Liver (tissue), 8 donors: ENCODE measurements at regions not wholly inside any gene's neighbourhood (a gene's known extent, or its start where the extent isn't known, plus 50 kb on each side); places are given as distances from the start of the nearest gene placed in this dataset.

Source experiments
- DNase-seq: peaks from one replicate; pipeline ENCODE4 v3.0.0-alpha.2; 2017; ENCODE audit warnings: low spot score
- H3K27ac ChIP-seq, 2 donors: one replicate each; pipeline ENCODE4 v1.7.0; 2013; ENCODE audit warnings: inconsistent platforms in 2 of 2, low read length in 2 of 2, control low read depth in 1 of 2, low read depth in 1 of 2, mild to moderate bottlenecking in 1 of 2
- H3K27me3 ChIP-seq, 4 donors: one replicate each; pipeline versions ENCODE4 v1.6.1 to v1.7.0; 2013; ENCODE audit warnings: low read length in 3 of 4, inconsistent platforms in 1 of 4, mild to moderate bottlenecking in 1 of 4, moderate library complexity in 1 of 4; ENCODE audit not compliant: control insufficient read depth in 4 of 4, insufficient read depth in 4 of 4
- H3K36me3 ChIP-seq, 4 donors: one replicate each; pipeline versions ENCODE4 v1.6.1 to v1.7.0; 2013; ENCODE audit warnings: low read length in 3 of 4, mild to moderate bottlenecking in 3 of 4, low read depth in 1 of 4, moderate library complexity in 1 of 4; ENCODE audit not compliant: control insufficient read depth in 4 of 4, insufficient read depth in 3 of 4
- H3K4me1 ChIP-seq, 4 donors: one replicate each; pipeline versions ENCODE4 v1.6.1 to v1.7.0; 2013; ENCODE audit warnings: low read length in 3 of 4, mild to moderate bottlenecking in 3 of 4, moderate library complexity in 1 of 4; ENCODE audit not compliant: control insufficient read depth in 4 of 4, insufficient read depth in 4 of 4
- H3K4me3 ChIP-seq, 3 donors: one replicate each; pipeline versions ENCODE4 v1.6.1 to v1.7.0; 2013; ENCODE audit warnings: low read length in 3 of 3, control low read depth in 1 of 3, low read depth in 1 of 3, mild to moderate bottlenecking in 1 of 3
- H3K9ac ChIP-seq, 2 donors: one replicate each; pipeline ENCODE4 v1.7.0; 2013; ENCODE audit warnings: low read length in 2 of 2, mild to moderate bottlenecking in 2 of 2, moderate library complexity in 2 of 2, control low read depth in 1 of 2, low read depth in 1 of 2
- H3K9me3 ChIP-seq, 4 donors: one replicate each; pipeline versions ENCODE4 v1.6.1 to v1.7.0; 2013; ENCODE audit warnings: low read length in 3 of 4; ENCODE audit not compliant: control insufficient read depth in 4 of 4
- ATF3 ChIP-seq: IDR thresholded peaks from 2 replicates; pipeline ENCODE4 v1.6.1; 2016; ENCODE audit warnings: antibody characterized with exemption
- CTCF ChIP-seq: fragments of 150-350 bp; IDR thresholded peaks from 2 replicates; pipeline ENCODE4 v1.5.1; 2017; ENCODE audit warnings: improper control_type of control experiment, low read depth, low read length; ENCODE audit not compliant: missing input control
- EGR1 ChIP-seq, 2 donors: IDR thresholded peaks; 2 replicates each; pipeline ENCODE4 v1.6.1; 2016 to 2018; ENCODE audit warnings: antibody characterized with exemption in 2 of 2, low read depth in 2 of 2
- FOXA1 ChIP-seq: IDR thresholded peaks from 2 replicates; pipeline ENCODE4 v1.6.1; 2016; ENCODE audit warnings: antibody characterized with exemption
- FOXA2 ChIP-seq: IDR thresholded peaks from 2 replicates; pipeline ENCODE4 v1.6.1; 2016; ENCODE audit warnings: antibody characterized with exemption
- GABPA ChIP-seq, 2 donors: IDR thresholded peaks in 1 of 2; conservative IDR thresholded peaks in 1 of 2; 2 replicates each; pipeline ENCODE4 v1.6.1; 2016; ENCODE audit warnings: antibody characterized with exemption in 2 of 2, mild to moderate bottlenecking in 1 of 2, moderate library complexity in 1 of 2
- HNF4A ChIP-seq, 2 donors: conservative IDR thresholded peaks; 2 replicates each; pipeline ENCODE4 v1.6.1; 2016; ENCODE audit warnings: antibody characterized with exemption in 2 of 2, mild to moderate bottlenecking in 2 of 2
- HNF4G ChIP-seq: IDR thresholded peaks from 2 replicates; pipeline ENCODE4 v1.6.1; 2016; ENCODE audit warnings: antibody characterized with exemption
- JUND ChIP-seq, 2 donors: IDR thresholded peaks; 2 replicates each; pipeline ENCODE4 v1.6.1; 2016; ENCODE audit warnings: antibody characterized with exemption in 2 of 2
- MAX ChIP-seq: IDR thresholded peaks from 2 replicates; pipeline ENCODE4 v1.6.1; 2016; ENCODE audit warnings: antibody characterized with exemption
- NR2F2 ChIP-seq: IDR thresholded peaks from 2 replicates; pipeline ENCODE4 v1.6.1; 2016; ENCODE audit warnings: antibody characterized with exemption
- RAD21 ChIP-seq, 2 donors: IDR thresholded peaks; 2 replicates each; pipeline ENCODE4 v1.6.1; 2016; ENCODE audit warnings: antibody characterized with exemption in 2 of 2, mild to moderate bottlenecking in 2 of 2
- REST ChIP-seq: IDR thresholded peaks from 2 replicates; pipeline ENCODE4 v1.6.1; 2016; ENCODE audit warnings: antibody characterized with exemption, mild to moderate bottlenecking
- RXRA ChIP-seq, 2 donors: IDR thresholded peaks; 2 replicates each; pipeline ENCODE4 v1.6.1; 2017 to 2018; ENCODE audit warnings: antibody characterized with exemption in 2 of 2, mild to moderate bottlenecking in 1 of 2
- SP1 ChIP-seq: IDR thresholded peaks from 2 replicates; pipeline ENCODE4 v1.6.1; 2018; ENCODE audit warnings: antibody characterized with exemption, mild to moderate bottlenecking
- TAF1 ChIP-seq: conservative IDR thresholded peaks from 2 replicates; pipeline ENCODE4 v1.6.1; 2016; ENCODE audit warnings: antibody characterized with exemption, mild to moderate bottlenecking
- ZBTB33 ChIP-seq: IDR thresholded peaks from 2 replicates; pipeline ENCODE4 v1.6.1; 2016; ENCODE audit warnings: antibody characterized with exemption
- WGBS: extraction: QIAGEN DNeasy Blood & Tissue Kit; methylation state at CpG from one replicate; pipeline ENCODE4 v1.1.7; 2013; 5-methylcytosine and 5-hydroxymethylcytosine counted together
- donor health status: healthy.
- donor health status: healthy.
- donor health status: healthy.
- donor health status: healthy.
- donor health status: healthy.

GRCh38 chr7:347001-347590 lies 57.1 kb downstream of the FOXL3 start (continued):
- TF ChIP-seq HNF4A (conservative IDR thresholded peaks at IDR 0.05) (no peak), FOXA2 (no peak), FOXA1 (no peak), TAF1 (no peak), MAX (no peak), GABPA (IDR thresholded peaks at IDR 0.05 in 1 of 2, conservative IDR thresholded peaks at IDR 0.05 in 1 of 2) (no peak), HNF4G (no peak), CTCF (no peak), ATF3 (no peak)

GRCh38 chr7:347644-348479 lies 57.9 kb downstream of the FOXL3 start:
- no peak for DNase-seq
- H3K9ac ChIP-seq: no peak overlapping the region
- no peaks in the 10 kb centered on the region for H3K27me3 ChIP-seq
- H3K4me3 ChIP-seq: no peak overlapping the region
- H3K9me3 ChIP-seq: no peaks in the 10 kb centered on the region
- TF ChIP-seq EGR1 (IDR thresholded peaks at IDR 0.05; ENCODE audit: low read depth in 2 of 2) (no peak), RAD21 (IDR thresholded peaks at IDR 0.05) (no peak), HNF4G (no peak), RXRA (IDR thresholded peaks at IDR 0.05) (no peak), SP1 (no peak), NR2F2 (no peak), ZBTB33 (no peak), CTCF (no peak), TAF1 (no peak), GABPA (IDR thresholded peaks at IDR 0.05 in 1 of 2, conservative IDR thresholded peaks at IDR 0.05 in 1 of 2) (no peak), JUND (IDR thresholded peaks at IDR 0.05) (no peak), REST (no peak)
- H3K4me1 ChIP-seq: no peaks in the 10 kb centered on the region
- no peaks in the 10 kb centered on the region for H3K36me3 ChIP-seq
- H3K27ac ChIP-seq: no peak overlapping the region
- 90% methylated on average over 29 of the region's 29 CpGs for WGBS
